Choroid plexus epithelial cell (primary cell): ENCODE measurements at regions not wholly inside any gene's neighbourhood (a gene's known extent, or its start where the extent isn't known, plus 50 kb on each side); places are given as distances from the start of the nearest gene placed in this dataset.

Experiments used
- DNase-seq: peaks from one replicate; pipeline ENCODE4 v3.0.0-alpha.2; 2010; ENCODE audit warnings: low read depth
- H3K4me3 ChIP-seq: 2 replicates; pipeline ENCODE4 v1.5.1; 2011; ENCODE audit warnings: low read depth, mild to moderate bottlenecking, control low read depth, low read length, moderate library complexity
- TF ChIP-seq, protein P1 (sequence below): conservative IDR thresholded peaks from 2 replicates; pipeline ENCODE4 v1.5.1; 2011; ENCODE audit warnings: low read depth, mild to moderate bottlenecking, control low read depth, inconsistent platforms, low read length, moderate library complexity

DNA sequence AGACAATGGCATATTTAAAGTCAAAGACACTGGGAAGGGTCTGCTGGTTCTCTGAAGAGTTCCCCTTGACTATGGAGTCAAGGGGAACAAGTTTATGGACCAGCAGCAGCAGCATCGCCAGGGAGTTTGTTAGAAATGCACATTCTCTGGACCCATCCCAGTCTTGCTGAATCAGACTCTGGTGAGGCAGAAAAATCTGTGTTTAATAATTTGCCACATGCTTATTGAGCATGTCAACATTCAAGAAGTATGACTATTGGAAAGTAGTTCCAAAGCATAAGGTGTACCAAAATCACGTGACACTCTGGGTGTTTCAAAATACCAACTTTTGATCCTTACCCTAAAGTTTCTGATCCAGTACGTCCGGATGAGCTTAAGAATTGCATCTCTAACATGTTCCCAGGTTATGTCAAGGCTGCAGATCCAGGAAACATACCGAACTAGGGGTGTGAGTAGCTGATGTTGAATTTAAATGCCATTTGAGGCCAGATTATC, 853.8 kb downstream of the TMEM182 start:
- TF ChIP-seq, protein P1, sequence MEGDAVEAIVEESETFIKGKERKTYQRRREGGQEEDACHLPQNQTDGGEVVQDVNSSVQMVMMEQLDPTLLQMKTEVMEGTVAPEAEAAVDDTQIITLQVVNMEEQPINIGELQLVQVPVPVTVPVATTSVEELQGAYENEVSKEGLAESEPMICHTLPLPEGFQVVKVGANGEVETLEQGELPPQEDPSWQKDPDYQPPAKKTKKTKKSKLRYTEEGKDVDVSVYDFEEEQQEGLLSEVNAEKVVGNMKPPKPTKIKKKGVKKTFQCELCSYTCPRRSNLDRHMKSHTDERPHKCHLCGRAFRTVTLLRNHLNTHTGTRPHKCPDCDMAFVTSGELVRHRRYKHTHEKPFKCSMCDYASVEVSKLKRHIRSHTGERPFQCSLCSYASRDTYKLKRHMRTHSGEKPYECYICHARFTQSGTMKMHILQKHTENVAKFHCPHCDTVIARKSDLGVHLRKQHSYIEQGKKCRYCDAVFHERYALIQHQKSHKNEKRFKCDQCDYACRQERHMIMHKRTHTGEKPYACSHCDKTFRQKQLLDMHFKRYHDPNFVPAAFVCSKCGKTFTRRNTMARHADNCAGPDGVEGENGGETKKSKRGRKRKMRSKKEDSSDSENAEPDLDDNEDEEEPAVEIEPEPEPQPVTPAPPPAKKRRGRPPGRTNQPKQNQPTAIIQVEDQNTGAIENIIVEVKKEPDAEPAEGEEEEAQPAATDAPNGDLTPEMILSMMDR = no peak
- no peak overlapping the region for H3K4me3 ChIP-seq
- no peak for DNase-seq

DNA sequence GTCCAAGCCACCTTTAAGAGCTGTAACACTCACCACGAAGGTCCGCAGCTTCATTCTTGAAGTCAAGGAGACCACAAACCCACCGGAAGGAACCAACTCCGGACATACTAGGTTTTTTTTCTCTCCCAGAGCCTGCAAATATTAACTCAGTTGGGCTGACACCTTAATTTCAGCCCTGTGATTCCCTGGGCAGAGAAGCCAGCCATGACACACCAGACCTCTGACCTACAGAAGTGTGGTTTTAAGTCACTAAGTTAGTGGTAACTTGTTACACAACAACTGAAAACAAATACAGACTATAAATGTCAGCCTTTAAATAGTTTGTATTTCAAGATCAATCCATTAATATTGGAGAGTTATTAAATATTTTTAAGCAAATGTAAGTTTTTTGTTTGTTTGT, 855.1 kb downstream of the TMEM182 start:
- TF ChIP-seq, protein P1 = no peak
- DNase-seq = no peak
- H3K4me3 ChIP-seq = no peak overlapping the region

DNA sequence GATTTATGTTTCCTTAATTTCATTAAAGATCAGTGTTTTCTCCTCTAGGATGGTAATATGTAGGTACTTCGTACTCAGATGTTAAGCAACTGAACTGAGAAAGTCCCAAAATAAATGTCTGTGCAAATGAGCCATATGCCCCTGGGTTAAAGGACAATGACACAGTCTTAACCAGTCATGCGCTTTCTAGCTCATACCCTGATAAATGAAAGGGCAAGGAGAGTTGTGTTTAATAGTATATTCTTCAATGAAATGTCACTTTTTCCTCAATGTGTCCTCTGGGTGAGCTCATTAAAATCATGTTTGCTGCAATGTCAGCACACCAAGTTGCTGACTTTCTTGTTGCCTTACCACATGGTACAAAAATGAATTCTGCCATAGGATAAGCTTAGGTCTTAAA, 856.3 kb downstream of the TMEM182 start:
- TF ChIP-seq, protein P1 = no peak
- no peak overlapping the region for H3K4me3 ChIP-seq
- no peak for DNase-seq

GRCh38 chr2:103627301-103627700, 865.5 kb downstream of the TMEM182 start:
- no peak overlapping the region for H3K4me3 ChIP-seq
- no peak for DNase-seq
- TF ChIP-seq, protein P1 = no peak

GRCh38 chr2:103638978-103639377, 877.1 kb downstream of the TMEM182 start:
- no peak overlapping the region for H3K4me3 ChIP-seq
- DNase-seq = no peak
- TF ChIP-seq, protein P1 = no peak

GRCh38 chr2:103656558-103656957, 894.7 kb downstream of the TMEM182 start:
- H3K4me3 ChIP-seq = no peak overlapping the region
- TF ChIP-seq, protein P1 = no peak
- no peak for DNase-seq

GRCh38 chr2:103660519-103660918, 898.7 kb downstream of the TMEM182 start:
- H3K4me3 ChIP-seq = no peak overlapping the region
- TF ChIP-seq, protein P1 = no peak
- DNase-seq = no peak
